GM19351 (cell line): ENCODE measurements at regions not wholly inside any gene's neighbourhood (a gene's known extent, or its start where the extent isn't known, plus 50 kb on each side); places are given as distances from the start of the nearest gene placed in this dataset.

ENCODE experiments used
- ATAC-seq: cut with Tn5 transposase; IDR thresholded peaks from one replicate; pipeline ENCODE4 v1.9.1; 2021; ENCODE audit warnings: mild to moderate bottlenecking, moderate library complexity; ENCODE audit not compliant: unreplicated experiment

GRCh38 chr6:170022827-170023619, 267.9 kb downstream of the DLL1 start:
- ATAC-seq = no peak

- ATAC-seq = no peak
Measured at GRCh38 chr6:170022291-170022722, 268.6 kb downstream of the DLL1 start.

DNA sequence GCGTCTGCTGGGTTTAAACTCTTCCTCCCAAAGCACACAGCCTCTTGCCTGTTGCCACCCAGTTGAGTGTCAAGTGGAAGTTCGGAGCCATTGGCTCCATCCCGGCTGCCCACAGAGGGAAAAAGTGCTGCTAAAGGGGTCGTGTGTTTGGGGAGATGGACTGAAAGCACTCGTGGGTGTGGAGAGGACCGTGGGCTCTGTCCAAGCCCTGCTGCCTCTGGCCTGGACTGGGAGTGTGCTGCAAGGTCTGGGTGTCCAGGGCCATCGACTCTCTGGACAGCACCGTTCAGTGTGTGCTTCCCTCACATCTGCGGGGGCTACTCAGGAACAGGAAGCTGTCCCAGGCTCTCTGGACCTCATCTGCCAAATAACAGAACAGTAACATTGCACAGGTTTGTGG, 269.3 kb downstream of the DLL1 start:
- no peak for ATAC-seq

DNA sequence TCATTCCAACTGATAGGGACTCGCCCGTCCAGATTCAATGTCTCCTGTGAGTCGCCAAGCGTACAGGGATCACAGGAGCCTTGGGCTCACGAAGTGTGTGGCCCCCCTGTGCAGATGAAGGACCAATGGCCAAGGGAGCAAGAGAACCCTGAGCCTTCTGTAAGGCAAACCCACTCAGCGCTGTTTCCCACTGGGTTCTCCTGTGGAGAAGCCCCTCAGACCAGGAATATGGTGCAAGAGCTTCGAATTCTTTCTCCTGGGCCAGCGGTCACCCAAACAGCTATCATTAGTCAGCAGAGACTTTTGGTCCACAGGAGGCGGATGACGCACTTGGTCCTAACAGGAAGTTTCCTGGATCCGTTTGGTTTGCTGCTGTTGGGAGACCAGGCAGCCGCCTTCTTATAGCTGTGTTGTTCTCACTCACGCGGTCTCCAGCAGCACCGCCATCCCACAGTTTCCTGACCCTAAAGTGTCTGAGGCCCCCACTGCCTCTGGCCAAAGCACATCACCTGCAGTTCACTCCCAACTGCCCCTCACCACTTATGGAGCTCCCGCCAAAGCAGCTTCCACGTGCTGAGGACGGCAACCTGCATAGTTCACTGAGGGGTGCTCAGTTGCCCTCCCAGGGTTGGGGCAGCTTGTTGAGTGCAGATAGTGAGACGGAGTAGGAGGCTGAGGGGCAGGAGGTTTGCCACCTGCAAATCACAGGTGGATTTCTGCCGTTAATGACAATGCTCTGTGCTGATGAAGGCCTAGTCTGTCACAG, 268.6 kb downstream of the ERMARD start:
- ATAC-seq = no peak

GRCh38 chr6:170018936-170019817, 267.8 kb downstream of the ERMARD start:
- ATAC-seq = no peak

GRCh38 chr6:170018422-170018935, 267.1 kb downstream of the ERMARD start:
- no peak for ATAC-seq

- ATAC-seq = no peak
Measured at GRCh38 chr6:170017603-170018320, 266.3 kb downstream of the ERMARD start.

DNA sequence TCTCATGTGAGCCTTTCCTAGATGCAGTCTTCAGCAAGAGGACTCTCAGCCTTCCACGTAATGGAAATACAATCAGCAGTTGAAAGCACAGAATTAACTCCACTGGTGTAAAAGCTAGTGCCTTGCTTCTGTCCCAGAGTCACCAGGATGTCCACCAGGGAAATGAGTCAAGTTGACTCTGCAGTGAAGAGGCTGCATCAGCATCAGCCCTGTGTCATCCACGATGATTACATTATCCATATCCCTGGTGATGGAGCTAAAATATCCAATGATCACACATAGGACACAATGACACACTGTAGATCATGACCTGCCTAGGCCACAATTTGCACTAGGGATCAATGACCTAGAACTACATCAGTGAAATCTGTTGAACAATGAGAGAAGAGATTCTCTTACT, 262.4 kb downstream of the ERMARD start:
- no peak for ATAC-seq

- ATAC-seq = no peak
Measured at GRCh38 chr6:170012037-170012330, 260.6 kb downstream of the ERMARD start.

DNA sequence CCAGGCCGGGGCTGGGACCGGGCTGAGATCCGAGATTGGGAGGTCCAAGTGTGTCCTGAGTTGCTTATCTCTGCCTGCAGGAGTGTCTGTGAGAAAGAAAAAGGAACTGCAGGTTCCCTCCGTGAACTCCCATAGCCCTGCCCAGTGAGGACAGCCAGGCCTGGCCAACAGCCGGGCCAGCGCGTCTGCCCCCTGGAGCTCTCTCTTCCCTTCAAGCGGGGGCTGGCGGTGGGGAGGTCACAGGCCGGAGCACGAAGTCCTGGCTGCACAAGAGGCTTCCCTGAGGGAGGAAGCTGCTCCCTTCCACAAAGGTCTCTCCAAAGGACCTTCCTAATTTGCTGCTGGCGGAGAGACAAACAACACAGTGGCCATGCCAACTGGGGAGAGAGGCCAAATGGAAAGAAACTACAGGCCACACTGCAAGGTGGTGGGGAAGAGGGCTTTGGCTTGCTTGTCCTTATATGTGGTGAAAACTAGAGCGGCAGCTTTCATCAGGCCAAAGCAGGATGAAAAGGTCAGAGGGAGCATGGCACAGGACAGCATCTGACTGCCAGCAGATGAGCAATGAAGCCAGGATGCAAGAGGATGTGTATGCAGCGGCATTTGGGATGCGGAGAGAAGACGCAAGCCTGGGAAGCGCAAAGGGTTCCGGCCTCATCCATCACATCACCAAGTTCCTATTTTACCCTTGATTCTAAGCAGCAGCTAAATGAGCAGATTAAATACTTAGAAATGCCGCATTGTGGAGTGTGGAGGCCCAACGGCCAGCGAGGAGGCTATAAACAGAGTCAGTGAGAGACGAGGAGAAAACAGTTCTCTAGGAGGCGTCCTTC, 260.0 kb downstream of the ERMARD start:
- no peak for ATAC-seq

- ATAC-seq = no peak
Measured at GRCh38 chr6:170010665-170011203, 259.3 kb downstream of the ERMARD start.

DNA sequence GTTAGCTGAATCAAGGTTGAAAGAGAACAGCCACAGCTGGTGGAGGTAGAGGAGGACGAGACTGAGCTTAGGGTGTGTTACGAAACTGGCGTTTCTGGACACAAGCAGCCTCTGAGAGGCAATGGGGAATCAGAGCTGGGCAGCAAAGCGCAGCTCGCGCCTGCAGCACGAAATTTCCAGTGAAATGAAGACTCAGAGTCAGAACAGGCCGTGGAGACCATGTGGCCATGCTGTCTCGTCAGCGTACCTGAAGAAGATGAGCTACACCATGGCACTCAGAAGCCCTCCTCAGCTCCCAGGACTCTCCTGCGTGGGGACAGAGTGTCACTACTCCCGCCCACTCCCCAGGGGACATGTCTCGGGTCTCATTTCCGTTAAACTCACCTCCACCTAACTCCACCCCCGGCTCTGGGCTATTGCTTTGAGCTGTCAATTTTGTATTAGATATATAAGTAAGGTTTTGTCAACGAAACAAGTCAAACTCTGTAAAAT, 256.9 kb downstream of the ERMARD start:
- ATAC-seq = no peak

DNA sequence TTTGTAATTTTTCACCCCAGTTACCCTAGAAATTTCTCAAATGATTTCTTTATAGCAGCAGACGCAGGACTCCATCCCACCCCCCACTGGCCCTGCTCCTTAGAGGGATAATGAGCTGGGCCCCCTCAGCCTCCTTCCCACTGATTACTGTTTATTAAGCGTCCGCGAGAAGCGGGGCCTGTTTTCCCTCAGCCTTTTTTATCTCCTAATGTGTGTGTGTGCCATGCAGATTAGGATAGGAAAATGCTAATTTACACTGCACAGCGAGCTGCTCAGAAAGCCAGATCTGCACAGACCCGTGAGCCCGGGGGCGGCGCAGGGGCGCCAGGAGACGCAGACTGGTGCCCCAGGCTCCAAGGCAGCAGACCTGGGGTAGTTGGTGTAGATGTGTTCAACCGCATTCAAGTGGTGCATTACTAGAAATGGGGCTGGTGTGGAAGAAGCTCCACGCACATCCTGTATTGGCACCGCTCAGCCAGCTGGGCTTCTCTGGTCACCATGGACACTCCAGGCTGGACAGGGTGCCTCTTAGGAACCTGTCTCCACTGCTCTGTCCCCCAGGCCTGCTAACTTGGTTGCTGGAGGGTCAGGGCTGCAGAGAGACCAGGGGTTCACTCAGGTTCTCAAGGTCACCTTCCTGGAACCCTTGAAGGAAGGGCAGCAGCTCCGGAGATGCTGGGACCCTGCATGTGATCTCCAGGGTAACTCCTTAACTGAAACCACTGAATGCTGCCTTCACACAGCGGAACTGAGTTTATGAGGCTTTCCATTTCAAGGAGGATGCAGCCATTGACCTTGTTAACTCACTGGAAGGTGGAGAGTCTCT, 256.3 kb downstream of the ERMARD start:
- no peak for ATAC-seq

GRCh38 chr6:170006900-170007467, 255.6 kb downstream of the ERMARD start:
- no peak for ATAC-seq

DNA sequence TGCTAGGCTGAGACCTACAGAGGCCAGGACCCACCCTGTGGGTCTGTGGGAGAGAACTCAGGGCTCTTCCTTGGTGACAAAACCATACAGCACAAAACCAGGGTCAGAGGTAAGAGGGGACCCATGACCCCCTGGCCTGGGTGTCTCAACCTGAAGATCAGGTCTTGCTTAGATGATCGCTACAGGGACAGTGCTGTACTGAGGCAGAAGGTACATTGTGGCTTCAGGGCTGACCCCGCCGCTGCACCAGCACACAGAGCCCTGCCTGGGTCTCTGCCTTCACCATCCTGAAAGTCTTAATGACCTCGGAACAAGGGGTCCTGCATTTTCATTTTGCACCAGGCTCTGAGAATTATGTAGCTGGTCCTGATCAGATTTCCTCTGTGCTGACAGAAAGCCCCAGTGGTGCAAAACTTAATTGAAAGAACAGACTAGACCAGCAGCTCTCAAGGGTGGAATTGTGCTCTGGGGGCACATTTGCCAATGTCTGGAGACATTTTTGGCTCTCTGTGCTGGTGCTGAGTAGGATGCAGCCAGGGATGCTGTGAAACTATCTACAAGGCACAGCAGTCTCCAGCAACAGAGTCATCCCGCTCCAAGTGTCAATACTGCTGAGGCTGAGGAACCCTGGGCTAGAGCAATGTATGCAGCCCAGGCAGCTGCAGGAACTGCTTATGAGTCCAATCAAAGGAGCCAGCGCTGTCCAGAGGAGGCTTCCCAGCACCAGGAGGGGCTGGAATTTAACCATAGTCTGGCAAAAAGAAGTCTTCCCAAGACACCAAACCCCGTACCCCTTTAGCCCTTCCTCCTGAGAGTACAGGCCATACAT, 254.9 kb downstream of the ERMARD start:
- ATAC-seq = no peak

DNA sequence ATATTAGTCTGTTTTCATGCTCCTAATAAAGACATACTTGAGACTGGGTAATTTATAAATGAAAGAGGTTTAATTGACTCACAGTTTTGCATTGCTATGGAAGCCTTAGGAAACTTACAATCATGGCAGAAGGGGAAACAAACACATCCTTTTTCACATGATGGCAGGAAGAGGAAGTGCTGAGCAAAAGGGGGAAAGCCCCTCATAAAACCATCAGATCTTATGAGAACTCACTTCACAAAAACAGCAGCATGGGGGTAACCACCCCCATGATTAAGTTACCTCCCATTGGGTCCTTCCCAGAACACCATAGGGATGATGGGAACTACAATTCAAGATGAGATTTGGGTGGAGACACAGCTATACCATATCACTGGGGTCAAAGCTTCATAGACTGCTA, 254.2 kb downstream of the ERMARD start:
- no peak for ATAC-seq

DNA sequence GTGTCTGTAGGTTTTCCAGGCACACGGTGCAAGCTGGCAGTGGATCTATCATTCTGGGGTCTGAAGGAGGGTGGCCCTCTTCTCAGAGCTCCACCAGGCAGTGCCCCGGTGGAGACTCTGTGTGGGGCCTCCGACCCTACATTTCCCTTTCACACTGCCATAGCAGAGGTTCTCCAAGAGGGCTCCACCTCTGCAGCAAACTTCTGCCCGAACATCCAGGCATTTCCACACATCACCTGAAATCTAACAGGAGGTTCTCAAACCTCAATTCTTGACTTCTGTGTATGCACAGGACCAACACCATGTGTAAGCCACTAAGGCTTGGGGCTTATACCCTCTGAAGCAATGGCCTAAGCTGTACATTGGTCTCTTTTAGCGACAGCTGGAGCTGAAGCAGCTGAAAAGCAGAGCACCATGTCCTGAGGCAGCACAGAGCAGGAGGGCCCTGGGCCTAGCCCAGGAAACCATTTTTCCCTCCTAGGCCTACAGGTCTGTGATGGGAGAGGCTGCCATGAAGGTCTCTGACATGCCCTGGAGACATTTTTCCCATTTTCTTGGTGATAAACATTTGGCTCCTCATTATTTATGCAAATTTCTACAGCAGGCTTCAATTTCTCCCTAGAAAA, 253.3 kb downstream of the ERMARD start:
- no peak for ATAC-seq
